WTC11 (cell line): ENCODE measurements at regions not wholly inside any gene's neighbourhood (a gene's known extent, or its start where the extent isn't known, plus 50 kb on each side); places are given as distances from the start of the nearest gene placed in this dataset.

Experiments used
- ATAC-seq: fragments of 200-7000 bp; cut with Tn5 transposase; 2 replicates; pipeline ENCODE4 v1.10.0; 2021; ENCODE audit warnings: mild to moderate bottlenecking, moderate library complexity
- CTCF ChIA-PET: fragments of 300-600 bp; sonication (Branson Sonifier 250); formaldehyde crosslinking; loops from one replicate; lab custom pipeline; 2021; ENCODE audit warnings: antibody characterized with exemption; lab: Charles Lee
- POLR2A ChIA-PET: fragments of 350-600 bp; sonication (Branson Sonifier 250); formaldehyde crosslinking; loops from one replicate; lab custom pipeline; 2021; ENCODE audit warnings: antibody characterized with exemption; lab: Charles Lee
- DNase-seq: peaks from one replicate; pipeline ENCODE4 v3.0.0; 2021; ENCODE audit warnings: low spot score
- H3K27ac Mint-ChIP-seq: 2 replicates; pipeline ENCODE4 v1.8.0; 2021; ENCODE audit warnings: mixed read lengths
- H3K27me3 Mint-ChIP-seq: 2 replicates; pipeline ENCODE4 v1.8.0; 2021; ENCODE audit warnings: low read depth, mild to moderate bottlenecking, moderate library complexity, mixed read lengths
- H3K36me3 Mint-ChIP-seq: 2 replicates; pipeline ENCODE4 v1.8.0; 2021; ENCODE audit warnings: mixed read lengths
- H3K4me1 Mint-ChIP-seq: 2 replicates; pipeline ENCODE4 v1.8.0; 2022; ENCODE audit warnings: mixed read lengths
- H3K4me3 Mint-ChIP-seq: 2 replicates; pipeline ENCODE4 v1.8.0; 2021; ENCODE audit warnings: mild to moderate bottlenecking, moderate library complexity, mixed read lengths
- H3K9me3 Mint-ChIP-seq: 2 replicates; pipeline ENCODE4 v1.8.0; 2021; ENCODE audit warnings: mixed read lengths
- ATF1 ChIP-seq: sonication (generic); formaldehyde crosslinking; IDR thresholded peaks from 2 replicates; pipeline ENCODE4 v1.8.1; 2023; ENCODE audit warnings: mild to moderate bottlenecking, moderate library complexity, missing genetic modification reagents
- EMX1 ChIP-seq: fragments of 250-450 bp; sonication (Bioruptor Pico); IDR thresholded peaks from 2 replicates; pipeline ENCODE4 v1.8.0; 2021; ENCODE audit warnings: mild to moderate bottlenecking
- GABPB1 ChIP-seq: sonication (generic); formaldehyde crosslinking; IDR thresholded peaks from 2 replicates; pipeline ENCODE4 v1.8.1; 2023; ENCODE audit warnings: mild to moderate bottlenecking, missing genetic modification reagents
- HMGA2 ChIP-seq: fragments of 250-450 bp; sonication (Bioruptor Pico); IDR thresholded peaks from 2 replicates; pipeline ENCODE4 v1.4.0; 2021; ENCODE audit warnings: mild to moderate bottlenecking, moderate library complexity
- JAZF1 ChIP-seq: fragments of 250-450 bp; sonication (Bioruptor Pico); IDR thresholded peaks from 2 replicates; pipeline ENCODE4 v1.9.0; 2021; ENCODE audit warnings: moderate library complexity, mild to moderate bottlenecking, inconsistent platforms
- MXD4 ChIP-seq: fragments of 250-450 bp; sonication (Bioruptor Pico); IDR thresholded peaks from 2 replicates; pipeline ENCODE4 v1.8.0; 2021; ENCODE audit warnings: mild to moderate bottlenecking, moderate library complexity, borderline replicate concordance
- MYBL2 ChIP-seq: sonication (generic); formaldehyde crosslinking; IDR thresholded peaks from 2 replicates; pipeline ENCODE4 v1.8.1; 2023; ENCODE audit warnings: mild to moderate bottlenecking, moderate library complexity, missing genetic modification reagents
- NFYB ChIP-seq: sonication (generic); formaldehyde crosslinking; conservative IDR thresholded peaks from 2 replicates; pipeline ENCODE4 v1.8.0; 2022; ENCODE audit warnings: low read depth, missing genetic modification reagents
- SMAD3 ChIP-seq: sonication (generic); formaldehyde crosslinking; IDR thresholded peaks from 2 replicates; pipeline ENCODE4 v1.8.0; 2022; ENCODE audit warnings: missing genetic modification reagents, mild to moderate bottlenecking, borderline replicate concordance
- SMAD4 ChIP-seq: sonication (generic); formaldehyde crosslinking; IDR thresholded peaks from 2 replicates; pipeline ENCODE4 v1.8.0; 2022; ENCODE audit warnings: mild to moderate bottlenecking, missing genetic modification reagents
- TEAD1 ChIP-seq: sonication (generic); formaldehyde crosslinking; IDR thresholded peaks from 2 replicates; pipeline ENCODE4 v1.8.0; 2022; ENCODE audit warnings: mild to moderate bottlenecking, missing genetic modification reagents
- TP53 ChIP-seq: sonication (generic); formaldehyde crosslinking; IDR thresholded peaks from 2 replicates; pipeline ENCODE4 v1.8.1; 2023; ENCODE audit warnings: mild to moderate bottlenecking, missing genetic modification reagents
- ZNF138 ChIP-seq: sonication (generic); formaldehyde crosslinking; conservative IDR thresholded peaks from 2 replicates; pipeline ENCODE4 v1.8.1; 2022; ENCODE audit warnings: mild to moderate bottlenecking, moderate library complexity, missing genetic modification reagents
- TF ChIP-seq, protein P1 (sequence below): sonication (generic); formaldehyde crosslinking; IDR thresholded peaks from 2 replicates; pipeline ENCODE4 v1.8.0; 2022; ENCODE audit warnings: mild to moderate bottlenecking, missing genetic modification reagents
- TF ChIP-seq, protein P2 (sequence below): fragments of 200-600 bp; IDR thresholded peaks from 2 replicates; pipeline ENCODE4 v1.8.0; 2022; ENCODE audit warnings: antibody characterized with exemption
- TF ChIP-seq, protein P3 (sequence below): fragments of 250-450 bp; sonication (Bioruptor Pico); IDR thresholded peaks from 2 replicates; pipeline ENCODE4 v2.1.2; 2022; ENCODE audit warnings: mild to moderate bottlenecking, moderate library complexity
- TF ChIP-seq, protein P4 (sequence below): sonication (generic); formaldehyde crosslinking; IDR thresholded peaks from 2 replicates; pipeline ENCODE4 v1.8.1; 2022; ENCODE audit warnings: missing genetic modification reagents, borderline replicate concordance
- TF ChIP-seq, protein P5 (sequence below): sonication (generic); formaldehyde crosslinking; IDR thresholded peaks from 2 replicates; pipeline ENCODE4 v1.8.0; 2022; ENCODE audit warnings: mild to moderate bottlenecking, missing genetic modification reagents
- TF ChIP-seq, protein P6 (sequence below): sonication (generic); formaldehyde crosslinking; IDR thresholded peaks from 2 replicates; pipeline ENCODE4 v1.8.0; 2023; ENCODE audit warnings: mild to moderate bottlenecking, missing genetic modification reagents
- TF ChIP-seq, protein P7 (sequence below): sonication (generic); formaldehyde crosslinking; IDR thresholded peaks from 2 replicates; pipeline ENCODE4 v1.8.1; 2023; ENCODE audit warnings: mild to moderate bottlenecking, missing genetic modification reagents, borderline replicate concordance
- TF ChIP-seq, protein P8 (sequence below): sonication (generic); formaldehyde crosslinking; IDR thresholded peaks from 2 replicates; pipeline ENCODE4 v1.8.1; 2023; ENCODE audit warnings: mild to moderate bottlenecking, missing genetic modification reagents, moderate library complexity

DNA sequence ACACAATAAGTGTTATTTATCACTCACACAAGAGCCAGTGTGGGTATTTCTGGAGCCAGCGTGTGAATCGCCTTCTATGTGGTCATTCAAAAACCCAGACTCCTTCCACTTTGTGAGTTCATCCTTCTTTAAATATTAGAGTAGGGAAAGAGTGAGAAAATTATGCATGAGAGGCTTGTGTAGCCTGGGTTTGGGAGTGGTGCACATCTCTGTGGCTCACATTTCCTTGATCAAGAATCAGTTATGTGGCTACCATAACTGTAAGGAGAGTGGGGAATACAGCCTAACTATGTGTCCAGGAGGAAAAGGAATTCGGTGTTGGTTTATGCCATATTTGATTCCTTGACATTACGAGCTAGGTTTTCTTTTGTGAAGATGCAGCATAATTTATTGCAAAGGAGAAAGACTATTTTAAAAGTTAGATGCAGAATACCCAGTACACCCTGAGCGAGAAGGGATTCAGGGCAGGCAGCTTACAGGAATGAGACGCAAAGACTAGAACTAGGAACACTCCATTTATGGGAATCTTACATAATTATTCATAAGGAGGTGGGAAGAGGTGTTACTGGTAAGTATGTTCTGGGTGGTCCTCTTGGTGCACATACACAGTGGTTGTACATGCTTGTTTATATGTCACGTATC is 638.5 kb downstream of the COL12A1 start:
- Mint-ChIP-seq H3K4me3 (no peak overlapping the region), H3K4me1 (no peaks in the 10 kb centered on the region; the same call in 1 of the 2 replicates), H3K9me3 (no peaks in the 10 kb centered on the region), H3K27me3 (no peaks in the 10 kb centered on the region; the same call in 1 of the 2 replicates), H3K36me3 (no peaks in the 10 kb centered on the region), H3K27ac (no peak overlapping the region)
- ATAC-seq (no peak), DNase-seq (no peak)
- ChIA-PET POLR2A (no interaction called here), CTCF (no interaction called here)
- TF ChIP-seq GABPB1 (no peak), MXD4 (CRISPR knock-in tag) (no peak), TEAD1 (no peak), ZNF138 (CRISPR knock-in tag) (no peak)

DNA sequence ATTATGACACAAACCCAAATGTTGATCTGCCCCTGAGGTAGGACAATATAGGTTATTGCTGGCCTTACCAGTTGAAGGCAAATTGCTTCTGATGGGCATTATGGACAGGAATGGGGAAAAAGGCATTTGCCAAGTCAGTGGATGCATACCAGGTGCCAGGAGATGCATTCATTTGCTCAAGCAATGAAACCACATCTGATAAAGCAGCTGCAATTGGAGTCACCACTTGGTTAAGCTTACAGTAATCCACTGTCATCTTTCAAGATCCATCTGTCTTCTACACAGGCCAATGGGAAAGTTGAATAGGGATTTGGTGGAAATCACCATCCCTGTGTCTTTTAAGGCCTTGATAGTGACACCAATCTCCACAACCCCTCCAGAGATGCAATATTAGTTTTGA is 648.6 kb downstream of the COL12A1 start:
- POLR2A ChIA-PET, result no interaction called here
- CTCF ChIA-PET, result no interaction called here
- TF ChIP-seq TP53 (CRISPR knock-in tag) (no peak), JAZF1 (no peak), SMAD3 (CRISPR knock-in tag) (no peak), NFYB (CRISPR knock-in tag) (no peak), SMAD4 (CRISPR knock-in tag) (no peak), HMGA2 (no peak), EMX1 (CRISPR knock-in tag) (no peak), MYBL2 (CRISPR knock-in tag) (no peak), ATF1 (no peak)
- TF ChIP-seq, protein P1, sequence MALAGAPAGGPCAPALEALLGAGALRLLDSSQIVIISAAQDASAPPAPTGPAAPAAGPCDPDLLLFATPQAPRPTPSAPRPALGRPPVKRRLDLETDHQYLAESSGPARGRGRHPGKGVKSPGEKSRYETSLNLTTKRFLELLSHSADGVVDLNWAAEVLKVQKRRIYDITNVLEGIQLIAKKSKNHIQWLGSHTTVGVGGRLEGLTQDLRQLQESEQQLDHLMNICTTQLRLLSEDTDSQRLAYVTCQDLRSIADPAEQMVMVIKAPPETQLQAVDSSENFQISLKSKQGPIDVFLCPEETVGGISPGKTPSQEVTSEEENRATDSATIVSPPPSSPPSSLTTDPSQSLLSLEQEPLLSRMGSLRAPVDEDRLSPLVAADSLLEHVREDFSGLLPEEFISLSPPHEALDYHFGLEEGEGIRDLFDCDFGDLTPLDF, result no peak
- TF ChIP-seq, protein P2, sequence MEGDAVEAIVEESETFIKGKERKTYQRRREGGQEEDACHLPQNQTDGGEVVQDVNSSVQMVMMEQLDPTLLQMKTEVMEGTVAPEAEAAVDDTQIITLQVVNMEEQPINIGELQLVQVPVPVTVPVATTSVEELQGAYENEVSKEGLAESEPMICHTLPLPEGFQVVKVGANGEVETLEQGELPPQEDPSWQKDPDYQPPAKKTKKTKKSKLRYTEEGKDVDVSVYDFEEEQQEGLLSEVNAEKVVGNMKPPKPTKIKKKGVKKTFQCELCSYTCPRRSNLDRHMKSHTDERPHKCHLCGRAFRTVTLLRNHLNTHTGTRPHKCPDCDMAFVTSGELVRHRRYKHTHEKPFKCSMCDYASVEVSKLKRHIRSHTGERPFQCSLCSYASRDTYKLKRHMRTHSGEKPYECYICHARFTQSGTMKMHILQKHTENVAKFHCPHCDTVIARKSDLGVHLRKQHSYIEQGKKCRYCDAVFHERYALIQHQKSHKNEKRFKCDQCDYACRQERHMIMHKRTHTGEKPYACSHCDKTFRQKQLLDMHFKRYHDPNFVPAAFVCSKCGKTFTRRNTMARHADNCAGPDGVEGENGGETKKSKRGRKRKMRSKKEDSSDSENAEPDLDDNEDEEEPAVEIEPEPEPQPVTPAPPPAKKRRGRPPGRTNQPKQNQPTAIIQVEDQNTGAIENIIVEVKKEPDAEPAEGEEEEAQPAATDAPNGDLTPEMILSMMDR, result no peak
- TF ChIP-seq, protein P3, sequence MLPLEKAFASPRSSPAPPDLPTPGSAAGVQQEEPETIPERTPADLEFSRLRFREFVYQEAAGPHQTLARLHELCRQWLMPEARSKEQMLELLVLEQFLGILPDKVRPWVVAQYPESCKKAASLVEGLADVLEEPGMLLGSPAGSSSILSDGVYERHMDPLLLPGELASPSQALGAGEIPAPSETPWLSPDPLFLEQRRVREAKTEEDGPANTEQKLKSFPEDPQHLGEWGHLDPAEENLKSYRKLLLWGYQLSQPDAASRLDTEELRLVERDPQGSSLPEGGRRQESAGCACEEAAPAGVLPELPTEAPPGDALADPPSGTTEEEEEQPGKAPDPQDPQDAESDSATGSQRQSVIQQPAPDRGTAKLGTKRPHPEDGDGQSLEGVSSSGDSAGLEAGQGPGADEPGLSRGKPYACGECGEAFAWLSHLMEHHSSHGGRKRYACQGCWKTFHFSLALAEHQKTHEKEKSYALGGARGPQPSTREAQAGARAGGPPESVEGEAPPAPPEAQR, result no peak
- TF ChIP-seq, protein P4, sequence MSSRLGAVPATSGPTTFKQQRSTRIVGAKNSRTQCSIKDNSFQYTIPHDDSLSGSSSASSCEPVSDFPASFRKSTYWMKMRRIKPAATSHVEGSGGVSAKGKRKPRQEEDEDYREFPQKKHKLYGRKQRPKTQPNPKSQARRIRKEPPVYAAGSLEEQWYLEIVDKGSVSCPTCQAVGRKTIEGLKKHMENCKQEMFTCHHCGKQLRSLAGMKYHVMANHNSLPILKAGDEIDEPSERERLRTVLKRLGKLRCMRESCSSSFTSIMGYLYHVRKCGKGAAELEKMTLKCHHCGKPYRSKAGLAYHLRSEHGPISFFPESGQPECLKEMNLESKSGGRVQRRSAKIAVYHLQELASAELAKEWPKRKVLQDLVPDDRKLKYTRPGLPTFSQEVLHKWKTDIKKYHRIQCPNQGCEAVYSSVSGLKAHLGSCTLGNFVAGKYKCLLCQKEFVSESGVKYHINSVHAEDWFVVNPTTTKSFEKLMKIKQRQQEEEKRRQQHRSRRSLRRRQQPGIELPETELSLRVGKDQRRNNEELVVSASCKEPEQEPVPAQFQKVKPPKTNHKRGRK, result no peak
- TF ChIP-seq, protein P5, sequence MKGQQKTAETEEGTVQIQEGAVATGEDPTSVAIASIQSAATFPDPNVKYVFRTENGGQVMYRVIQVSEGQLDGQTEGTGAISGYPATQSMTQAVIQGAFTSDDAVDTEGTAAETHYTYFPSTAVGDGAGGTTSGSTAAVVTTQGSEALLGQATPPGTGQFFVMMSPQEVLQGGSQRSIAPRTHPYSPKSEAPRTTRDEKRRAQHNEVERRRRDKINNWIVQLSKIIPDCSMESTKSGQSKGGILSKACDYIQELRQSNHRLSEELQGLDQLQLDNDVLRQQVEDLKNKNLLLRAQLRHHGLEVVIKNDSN (CRISPR knock-in tag), result no peak
- TF ChIP-seq, protein P6, sequence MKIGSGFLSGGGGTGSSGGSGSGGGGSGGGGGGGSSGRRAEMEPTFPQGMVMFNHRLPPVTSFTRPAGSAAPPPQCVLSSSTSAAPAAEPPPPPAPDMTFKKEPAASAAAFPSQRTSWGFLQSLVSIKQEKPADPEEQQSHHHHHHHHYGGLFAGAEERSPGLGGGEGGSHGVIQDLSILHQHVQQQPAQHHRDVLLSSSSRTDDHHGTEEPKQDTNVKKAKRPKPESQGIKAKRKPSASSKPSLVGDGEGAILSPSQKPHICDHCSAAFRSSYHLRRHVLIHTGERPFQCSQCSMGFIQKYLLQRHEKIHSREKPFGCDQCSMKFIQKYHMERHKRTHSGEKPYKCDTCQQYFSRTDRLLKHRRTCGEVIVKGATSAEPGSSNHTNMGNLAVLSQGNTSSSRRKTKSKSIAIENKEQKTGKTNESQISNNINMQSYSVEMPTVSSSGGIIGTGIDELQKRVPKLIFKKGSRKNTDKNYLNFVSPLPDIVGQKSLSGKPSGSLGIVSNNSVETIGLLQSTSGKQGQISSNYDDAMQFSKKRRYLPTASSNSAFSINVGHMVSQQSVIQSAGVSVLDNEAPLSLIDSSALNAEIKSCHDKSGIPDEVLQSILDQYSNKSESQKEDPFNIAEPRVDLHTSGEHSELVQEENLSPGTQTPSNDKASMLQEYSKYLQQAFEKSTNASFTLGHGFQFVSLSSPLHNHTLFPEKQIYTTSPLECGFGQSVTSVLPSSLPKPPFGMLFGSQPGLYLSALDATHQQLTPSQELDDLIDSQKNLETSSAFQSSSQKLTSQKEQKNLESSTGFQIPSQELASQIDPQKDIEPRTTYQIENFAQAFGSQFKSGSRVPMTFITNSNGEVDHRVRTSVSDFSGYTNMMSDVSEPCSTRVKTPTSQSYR (CRISPR knock-in tag), result no peak
- TF ChIP-seq, protein P7, sequence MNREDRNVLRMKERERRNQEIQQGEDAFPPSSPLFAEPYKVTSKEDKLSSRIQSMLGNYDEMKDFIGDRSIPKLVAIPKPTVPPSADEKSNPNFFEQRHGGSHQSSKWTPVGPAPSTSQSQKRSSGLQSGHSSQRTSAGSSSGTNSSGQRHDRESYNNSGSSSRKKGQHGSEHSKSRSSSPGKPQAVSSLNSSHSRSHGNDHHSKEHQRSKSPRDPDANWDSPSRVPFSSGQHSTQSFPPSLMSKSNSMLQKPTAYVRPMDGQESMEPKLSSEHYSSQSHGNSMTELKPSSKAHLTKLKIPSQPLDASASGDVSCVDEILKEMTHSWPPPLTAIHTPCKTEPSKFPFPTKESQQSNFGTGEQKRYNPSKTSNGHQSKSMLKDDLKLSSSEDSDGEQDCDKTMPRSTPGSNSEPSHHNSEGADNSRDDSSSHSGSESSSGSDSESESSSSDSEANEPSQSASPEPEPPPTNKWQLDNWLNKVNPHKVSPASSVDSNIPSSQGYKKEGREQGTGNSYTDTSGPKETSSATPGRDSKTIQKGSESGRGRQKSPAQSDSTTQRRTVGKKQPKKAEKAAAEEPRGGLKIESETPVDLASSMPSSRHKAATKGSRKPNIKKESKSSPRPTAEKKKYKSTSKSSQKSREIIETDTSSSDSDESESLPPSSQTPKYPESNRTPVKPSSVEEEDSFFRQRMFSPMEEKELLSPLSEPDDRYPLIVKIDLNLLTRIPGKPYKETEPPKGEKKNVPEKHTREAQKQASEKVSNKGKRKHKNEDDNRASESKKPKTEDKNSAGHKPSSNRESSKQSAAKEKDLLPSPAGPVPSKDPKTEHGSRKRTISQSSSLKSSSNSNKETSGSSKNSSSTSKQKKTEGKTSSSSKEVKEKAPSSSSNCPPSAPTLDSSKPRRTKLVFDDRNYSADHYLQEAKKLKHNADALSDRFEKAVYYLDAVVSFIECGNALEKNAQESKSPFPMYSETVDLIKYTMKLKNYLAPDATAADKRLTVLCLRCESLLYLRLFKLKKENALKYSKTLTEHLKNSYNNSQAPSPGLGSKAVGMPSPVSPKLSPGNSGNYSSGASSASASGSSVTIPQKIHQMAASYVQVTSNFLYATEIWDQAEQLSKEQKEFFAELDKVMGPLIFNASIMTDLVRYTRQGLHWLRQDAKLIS (CRISPR knock-in tag), result no peak
- TF ChIP-seq, protein P8, sequence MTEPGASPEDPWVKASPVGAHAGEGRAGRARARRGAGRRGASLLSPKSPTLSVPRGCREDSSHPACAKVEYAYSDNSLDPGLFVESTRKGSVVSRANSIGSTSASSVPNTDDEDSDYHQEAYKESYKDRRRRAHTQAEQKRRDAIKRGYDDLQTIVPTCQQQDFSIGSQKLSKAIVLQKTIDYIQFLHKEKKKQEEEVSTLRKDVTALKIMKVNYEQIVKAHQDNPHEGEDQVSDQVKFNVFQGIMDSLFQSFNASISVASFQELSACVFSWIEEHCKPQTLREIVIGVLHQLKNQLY (CRISPR knock-in tag), result no peak

More for the DNA sequence above, 648.6 kb downstream of the COL12A1 start:
- DNase-seq (no peak), ATAC-seq (no peak)
- H3K27ac Mint-ChIP-seq, result no peak overlapping the region
- H3K36me3 Mint-ChIP-seq, result no peaks in the 10 kb centered on the region
- H3K27me3 Mint-ChIP-seq, result no peaks in the 10 kb centered on the region
- H3K4me3 Mint-ChIP-seq, result no peak overlapping the region
- H3K9me3 Mint-ChIP-seq, result peaks cover 32% of the 10 kb centered on the region
- no peaks in the 10 kb centered on the region for H3K4me1 Mint-ChIP-seq
